ENCODE measurements at regions not wholly inside any gene's neighbourhood (a gene's known extent, or its start where the extent isn't known, plus 50 kb on each side); places are given as distances from the start of the nearest gene placed in this dataset.

GRCh38 chr3:160103397-160103796 is 114.8 kb downstream of the IL12A start:
- TF ChIP-seq CTCF (IDR thresholded peaks at IDR 0.05; ENCODE audit: control extremely low read depth in 1 of 3, insufficient read depth in 1 of 3, low read depth in 1 of 3, low read length in 3 of 3) (no peak), POLR2A (IDR thresholded peaks at IDR 0.05; ENCODE audit: control extremely low read depth in 1 of 2, low read depth in 2 of 2, low read length in 2 of 2) (no peak), TAF1 (IDR thresholded peaks at IDR 0.05; ENCODE audit: low read depth, low read length) (no peak), POLR2AphosphoS5 (IDR thresholded peaks at IDR 0.05; ENCODE audit: low read depth, low read length) (no peak), JUND (IDR thresholded peaks at IDR 0.05; ENCODE audit: low read length) (no peak), SIX5 (IDR thresholded peaks at IDR 0.05; ENCODE audit: low read depth, low read length) (no peak), CHD1 (IDR thresholded peaks at IDR 0.05; ENCODE audit: low read depth, low read length) (no peak), SIN3A (conservative IDR thresholded peaks at IDR 0.05 in 1 of 2, IDR thresholded peaks at IDR 0.05 in 1 of 2; ENCODE audit: low read depth in 1 of 2, low read length in 2 of 2) (no peak), E2F6 (IDR thresholded peaks at IDR 0.05) (no peak), USF2 (IDR thresholded peaks at IDR 0.05; ENCODE audit: low read length) (no peak), CREB1 (IDR thresholded peaks at IDR 0.05) (no peak)

Measured in H1 (cell line).